Iris pigment epithelial cell (primary cell): ENCODE measurements at regions not wholly inside any gene's neighbourhood (a gene's known extent, or its start where the extent isn't known, plus 50 kb on each side); places are given as distances from the start of the nearest gene placed in this dataset.
"Not testable (repeated sequence)": the region's sequence is repeated elsewhere in the genome, so short reads cannot be mapped to it uniquely, and the experiment has no call there.

Experiments
- DNase-seq: peaks from one replicate; pipeline ENCODE4 v3.0.0-alpha.2; 2011; ENCODE audit warnings: low read depth

DNA sequence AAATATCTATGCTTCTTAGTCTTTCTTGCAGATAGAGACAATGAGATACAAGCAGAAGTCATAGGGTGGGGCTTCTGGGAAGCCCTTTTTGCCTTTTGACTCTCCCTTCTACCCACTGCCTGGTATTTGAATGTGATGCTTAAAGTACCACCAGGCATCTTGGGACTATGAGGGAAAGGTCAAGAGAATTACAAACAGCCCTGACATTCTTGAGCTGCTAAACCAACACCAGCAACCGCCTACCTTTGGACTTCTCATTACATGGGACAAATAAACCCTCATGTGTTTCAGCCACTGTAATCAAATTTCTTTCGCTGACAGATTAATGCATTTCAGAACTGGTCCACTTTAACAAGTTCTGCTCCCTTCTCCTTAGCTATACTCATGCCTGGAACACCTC lies 112.8 kb downstream of the LUZP4 start:
- DNase-seq: no peak

DNA sequence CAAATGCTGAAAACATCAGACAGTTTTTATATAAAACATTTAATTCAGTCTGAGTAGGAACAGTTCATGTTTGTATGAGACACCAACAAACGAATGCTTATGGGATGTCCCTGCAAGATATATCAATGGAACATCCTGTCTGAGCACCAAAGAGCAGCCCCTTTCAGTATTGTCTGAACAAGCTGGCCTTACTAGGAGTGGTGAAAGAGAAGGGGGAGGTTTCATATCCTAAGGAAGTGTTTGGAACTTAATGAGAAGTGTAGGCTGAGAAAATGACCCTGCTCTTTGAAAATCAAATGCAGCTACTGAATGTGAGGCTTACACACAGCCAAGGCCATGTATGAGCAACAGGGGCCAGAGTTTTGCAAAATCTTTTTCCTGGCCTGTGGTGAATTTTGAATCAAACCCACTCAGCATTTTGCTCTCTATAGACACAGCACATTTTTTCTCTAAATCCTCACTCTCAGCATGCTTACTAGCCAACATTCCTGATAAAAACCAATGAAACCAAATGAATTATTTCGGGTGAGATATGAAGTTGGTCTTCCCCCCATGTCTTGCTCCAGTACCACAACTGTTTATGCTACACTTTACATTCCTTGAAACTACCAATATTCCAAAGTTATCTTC lies 119.4 kb downstream of the LUZP4 start:
- peak; percentile 60 for DNase-seq

DNA sequence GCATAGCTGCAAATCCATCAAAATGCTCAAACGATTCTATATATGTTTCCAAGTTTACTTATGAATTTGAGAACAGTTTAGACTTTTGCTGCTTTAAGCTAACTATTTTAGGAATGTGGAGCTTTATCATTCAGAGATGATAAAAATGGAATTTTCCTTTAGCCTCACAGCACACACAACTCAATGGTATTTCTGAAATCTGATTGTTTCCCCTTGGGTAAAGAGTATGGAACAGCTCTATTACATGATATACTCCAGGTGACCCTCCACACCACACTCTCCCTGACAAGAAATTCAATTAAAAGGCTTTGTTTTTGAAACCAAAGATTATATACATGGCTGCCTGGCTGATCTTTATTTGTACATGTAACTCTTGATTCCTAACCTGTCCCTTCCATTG lies 120.0 kb downstream of the LUZP4 start:
- peak; percentile 20 for DNase-seq

DNA sequence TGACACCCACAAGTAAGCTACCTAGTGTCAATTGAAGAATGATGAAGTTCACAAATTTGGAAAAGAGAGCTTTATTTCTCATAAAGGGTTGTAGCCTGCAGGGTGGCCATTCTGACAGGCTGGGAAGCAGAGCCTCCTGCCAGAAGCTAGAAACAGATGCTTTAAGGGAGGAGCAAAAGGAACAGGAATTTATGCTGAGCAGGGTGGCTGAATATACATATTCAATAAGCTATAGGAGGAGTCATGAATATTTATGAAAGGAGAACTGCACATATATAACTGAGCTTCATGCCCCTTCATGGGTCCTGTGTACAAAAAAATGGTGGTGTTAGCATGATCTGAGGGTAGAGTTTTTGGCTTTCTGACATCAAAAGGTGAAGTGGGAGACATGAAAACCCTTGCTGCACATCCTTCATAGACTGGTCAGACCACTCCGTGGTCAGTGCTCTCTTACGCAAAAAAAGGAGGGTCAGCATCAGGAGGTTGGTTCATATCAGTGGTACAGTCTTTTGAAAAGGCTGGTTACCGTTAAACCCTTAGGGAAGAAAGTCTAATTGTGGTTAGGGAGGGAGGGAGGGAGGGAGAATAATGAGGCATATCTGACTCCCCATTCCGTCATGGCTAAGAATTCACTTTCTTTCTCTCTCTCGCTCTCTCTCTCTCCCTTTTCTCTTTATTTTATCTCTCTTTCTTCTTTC lies 121.4 kb downstream of the LUZP4 start:
- DNase-seq: no peak

GRCh38 chrX:115413246-115413878 lies 123.8 kb downstream of the LUZP4 start:
- DNase-seq: peak; percentile 65

DNA sequence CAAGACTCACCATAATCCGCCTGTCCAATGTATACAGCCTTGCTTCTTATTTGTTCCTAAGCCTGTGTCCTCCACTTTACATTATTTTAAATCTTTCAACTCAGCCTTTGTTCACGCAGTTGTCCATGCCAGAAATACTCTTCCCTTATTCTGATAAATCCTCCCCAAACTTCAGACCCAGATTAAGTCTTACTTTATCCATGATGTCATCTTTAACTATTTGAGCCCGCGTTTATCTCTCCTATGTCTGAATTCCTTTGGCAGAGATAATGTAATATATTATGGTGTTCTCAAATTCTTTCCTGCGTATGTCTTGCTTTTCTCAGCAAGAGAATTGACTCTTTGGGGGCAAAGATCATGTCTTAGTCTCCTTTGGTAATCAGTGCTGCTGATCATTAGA lies 129.6 kb downstream of the LUZP4 start:
- peak; percentile 50 for DNase-seq

DNA sequence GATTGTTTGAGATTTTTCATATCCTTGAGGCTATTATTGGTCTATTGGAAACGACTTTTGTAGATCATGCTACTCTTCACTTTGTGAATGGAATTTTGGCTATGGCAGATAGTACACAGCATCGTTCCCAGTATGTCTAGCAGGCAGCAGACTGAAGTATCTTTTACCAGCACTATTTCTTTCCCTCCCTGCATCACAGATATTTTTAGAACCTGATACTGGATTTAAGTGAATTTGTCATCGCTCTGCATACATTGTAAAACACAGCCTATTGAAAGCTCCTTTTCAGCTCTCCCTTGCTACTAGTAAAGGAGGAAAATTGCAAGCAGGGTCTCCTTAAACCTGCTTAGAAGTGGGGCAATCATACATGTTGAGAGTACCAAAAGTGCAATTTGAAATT lies 133.6 kb downstream of the LUZP4 start:
- no peak for DNase-seq

DNA sequence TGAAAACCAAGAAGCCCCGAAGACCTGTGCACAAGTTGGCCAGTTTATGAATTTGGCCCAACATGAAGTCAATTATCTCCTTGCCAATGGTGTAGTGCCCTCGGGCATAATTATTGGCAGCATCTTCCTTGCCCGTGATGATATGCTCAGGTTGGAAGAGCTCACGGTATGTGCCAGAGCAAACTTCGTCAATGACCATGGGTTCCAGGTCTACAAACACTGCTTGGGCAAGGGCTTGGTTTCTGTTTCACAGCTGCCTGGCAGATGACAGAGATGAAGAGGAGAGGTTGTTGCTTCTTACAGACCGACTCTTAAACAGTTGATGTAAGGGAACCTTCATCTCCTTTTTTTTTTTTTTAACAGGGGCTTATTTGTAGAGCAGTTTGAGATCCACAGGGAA lies 135.6 kb upstream of the PLS3 start:
- no peak for DNase-seq

- no peak for DNase-seq
Measured at GRCh38 chrX:115427861-115428410, 133.0 kb upstream of the PLS3 start.

GRCh38 chrX:115434834-115435233 lies 126.1 kb upstream of the PLS3 start:
- DNase-seq: not testable (repeated sequence)

DNA sequence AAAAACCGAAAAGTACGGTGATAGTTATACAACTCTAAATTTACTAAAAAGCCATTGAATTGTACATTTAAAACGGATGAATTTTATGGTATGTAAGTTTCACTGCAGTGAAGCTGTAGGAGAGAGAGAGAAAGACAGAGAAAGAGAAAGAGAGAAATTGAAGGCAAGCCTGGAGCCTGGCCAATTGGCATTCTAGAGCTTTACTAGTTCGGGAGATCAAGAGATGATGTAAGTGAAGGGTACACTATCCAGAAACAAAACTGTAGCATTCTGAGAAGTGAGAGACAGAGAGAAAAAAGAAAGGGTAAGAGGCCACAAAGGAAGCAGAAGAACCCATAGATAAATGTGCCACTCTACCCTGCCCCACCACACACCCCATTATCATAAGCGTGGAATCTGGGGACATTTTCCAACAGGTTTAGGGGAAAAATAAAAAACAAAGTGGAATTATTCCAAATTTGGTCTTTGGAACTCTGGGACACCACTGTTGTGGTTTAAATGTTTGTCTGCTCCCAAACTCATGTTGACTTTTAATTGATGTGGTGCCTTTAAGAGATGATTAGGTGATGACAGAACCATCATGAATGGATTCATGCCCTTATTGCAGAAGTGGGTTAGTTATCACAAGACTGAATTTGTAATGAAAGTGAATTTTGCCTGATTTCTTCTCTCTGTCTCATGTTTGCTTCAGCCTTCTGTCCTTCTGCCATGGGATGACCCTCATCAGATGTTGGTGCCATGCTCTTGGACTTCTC lies 123.0 kb upstream of the PLS3 start:
- DNase-seq: peak; percentile 28

GRCh38 chrX:115448146-115448545 lies 112.8 kb upstream of the PLS3 start:
- no peak for DNase-seq

- peak; percentile 58 for DNase-seq
Measured at GRCh38 chrX:115449742-115450141, 111.2 kb upstream of the PLS3 start.

DNA sequence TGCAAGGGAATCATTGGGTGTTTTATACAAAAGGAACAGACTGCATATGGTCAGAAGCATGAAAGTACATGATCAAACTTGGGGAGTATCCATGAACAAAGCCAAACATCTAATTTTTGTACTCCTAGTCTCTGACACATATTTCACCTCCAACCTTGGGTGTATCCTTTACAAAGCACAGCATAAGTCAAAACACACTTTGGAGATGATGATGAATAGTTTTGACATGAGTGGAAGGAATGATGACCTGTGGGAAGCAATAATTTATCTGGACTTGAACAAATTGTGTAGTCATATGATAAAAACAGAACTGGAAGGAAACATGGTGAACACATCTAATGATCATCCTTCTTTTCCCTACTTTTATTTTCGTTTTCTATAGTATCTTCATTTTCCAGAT lies 108.7 kb upstream of the PLS3 start:
- DNase-seq: peak; percentile 59

DNA sequence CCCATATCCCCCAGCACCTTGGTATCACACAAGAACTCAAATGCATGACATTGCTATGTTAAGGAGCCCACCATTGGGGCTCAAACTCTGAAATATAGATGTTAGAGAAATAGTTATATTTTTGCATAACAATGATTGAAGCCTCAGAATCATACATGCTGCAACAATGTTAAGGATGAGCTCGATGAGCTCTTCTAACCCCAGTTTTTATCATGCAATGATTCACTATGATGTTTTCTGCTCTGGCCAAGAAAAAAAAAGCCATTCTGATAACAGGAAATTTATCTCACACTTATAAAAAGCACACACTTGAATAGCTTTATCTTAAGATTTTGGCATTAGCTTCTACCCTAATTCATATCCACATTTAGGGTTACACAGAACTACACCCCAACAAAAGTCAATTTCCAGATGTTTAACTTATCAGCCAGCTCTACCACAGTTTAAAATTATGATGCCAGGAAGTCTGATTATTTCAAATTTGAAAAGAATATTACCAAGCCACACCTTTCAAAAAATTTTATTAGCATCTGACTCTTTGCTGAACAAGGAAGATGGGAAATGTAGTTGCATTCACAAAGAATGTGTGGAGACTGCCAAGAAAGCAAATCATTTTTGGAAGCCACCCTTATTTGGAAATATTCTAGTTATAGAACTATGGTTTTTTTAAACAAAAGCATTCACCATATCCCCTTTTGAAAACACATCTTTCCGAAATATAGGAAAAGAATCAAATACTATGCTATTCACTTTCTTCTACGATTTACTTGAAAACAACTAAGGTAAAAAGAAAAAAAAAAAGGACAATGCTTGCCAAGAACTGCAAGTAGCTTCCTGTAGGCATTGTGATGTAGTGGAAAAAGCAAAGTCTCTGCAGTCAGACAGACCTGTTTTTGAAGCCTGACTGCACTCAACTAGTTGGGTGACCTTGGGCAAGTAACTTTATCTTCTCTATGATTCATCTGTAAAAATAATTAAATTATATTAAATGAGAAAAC lies 100.8 kb upstream of the PLS3 start:
- DNase-seq: peak; percentile 84

DNA sequence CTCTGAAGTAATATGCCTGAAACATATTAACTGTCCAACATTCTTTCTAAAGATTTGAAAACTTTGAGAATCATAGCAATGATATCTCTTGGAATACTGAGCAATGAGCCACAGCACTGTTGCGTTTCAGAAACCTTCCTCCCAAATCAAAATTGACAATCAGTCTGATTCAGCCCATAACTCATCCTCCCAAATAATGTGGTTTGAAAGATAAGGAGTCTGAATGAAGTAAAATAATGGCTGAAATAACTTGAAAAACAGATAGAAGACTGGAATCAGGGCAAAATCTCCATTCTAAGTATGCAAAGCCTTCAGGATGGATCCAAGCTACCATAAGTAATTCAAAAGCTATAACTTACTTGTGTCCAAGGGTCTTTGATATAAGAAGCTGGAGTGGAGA lies 98.6 kb upstream of the PLS3 start:
- DNase-seq: peak; percentile 7

GRCh38 chrX:115467961-115468360 lies 93.0 kb upstream of the PLS3 start:
- DNase-seq: no peak

DNA sequence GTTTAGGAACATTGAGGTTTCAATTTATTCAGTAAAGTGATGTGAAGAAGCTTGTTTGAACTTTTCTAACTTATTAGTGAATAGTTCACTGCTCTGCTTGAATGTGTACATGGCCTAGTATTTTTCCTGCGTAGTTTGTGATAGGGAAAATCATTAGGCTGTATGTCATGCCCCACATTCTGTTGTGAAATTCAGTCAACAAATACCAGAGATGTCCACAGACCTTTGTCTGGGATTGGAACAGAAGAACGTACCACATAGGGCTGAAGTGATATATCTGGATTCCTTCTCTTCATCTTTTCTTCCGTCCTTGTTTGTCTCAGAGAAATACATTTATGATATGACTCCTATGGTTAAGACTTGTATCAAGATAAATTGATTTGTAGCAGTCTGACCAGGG lies 88.8 kb upstream of the PLS3 start:
- no peak for DNase-seq

GRCh38 chrX:115486510-115486909 lies 74.5 kb upstream of the PLS3 start:
- no peak for DNase-seq

DNA sequence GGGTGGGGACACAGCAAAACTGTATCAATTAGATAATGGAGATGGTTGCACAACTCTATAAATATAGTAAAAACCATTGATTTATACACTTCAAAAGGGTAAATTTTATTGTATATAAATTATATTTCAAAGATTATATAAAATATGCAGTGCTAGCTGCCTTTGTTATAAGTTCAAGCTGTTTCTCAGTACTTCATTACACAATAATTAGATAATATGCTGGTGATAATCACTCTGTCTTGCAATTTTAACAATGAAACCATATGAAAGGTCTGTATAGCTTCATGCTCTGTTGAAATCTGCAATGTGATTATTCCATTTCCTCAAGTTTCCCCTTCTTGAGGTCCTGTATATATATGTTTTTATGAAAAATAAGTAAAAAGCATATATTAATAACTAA lies 73.4 kb upstream of the PLS3 start:
- DNase-seq: no peak

DNA sequence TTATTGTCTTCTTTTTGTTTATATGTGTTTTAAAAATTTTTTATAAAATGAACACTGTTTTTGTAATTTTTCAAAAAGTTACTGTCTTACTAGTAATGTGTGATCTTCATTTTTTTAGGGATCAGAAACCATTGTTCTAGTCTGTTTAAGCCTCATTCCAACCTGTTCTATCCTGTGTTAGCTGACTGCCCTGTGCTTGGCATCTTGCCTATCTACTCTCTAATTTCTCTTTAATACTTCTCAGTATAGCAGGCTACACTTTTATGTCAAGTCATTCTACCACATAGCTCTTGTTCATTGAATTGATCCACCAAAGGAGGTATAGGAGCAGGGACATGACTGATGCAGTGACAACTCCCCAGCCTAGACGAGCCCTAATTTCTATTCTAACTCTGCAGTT lies 70.2 kb upstream of the PLS3 start:
- no peak for DNase-seq
